ENCODE measurements at regions not wholly inside any gene's neighbourhood (a gene's known extent, or its start where the extent isn't known, plus 50 kb on each side); places are given as distances from the start of the nearest gene placed in this dataset.

DNA sequence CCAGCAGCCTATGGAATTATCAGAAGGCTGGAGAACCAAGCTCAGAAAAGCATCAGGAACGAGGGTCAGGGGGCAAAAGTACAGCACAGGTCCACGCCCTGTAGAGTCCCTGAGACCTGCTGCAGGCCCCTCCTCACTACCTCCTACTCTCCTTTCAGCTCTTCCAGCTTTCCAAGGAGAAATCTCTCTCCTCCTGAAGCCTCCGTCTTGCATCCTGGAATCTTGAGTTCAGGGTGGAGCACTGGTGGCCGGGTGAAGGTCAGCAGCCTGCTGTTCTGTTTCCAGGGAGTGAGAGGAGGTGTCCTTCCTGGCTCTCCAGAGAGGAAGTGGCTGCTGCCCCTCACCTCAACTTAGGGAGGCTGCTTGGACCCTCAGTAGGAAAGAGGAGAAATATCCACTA is 342.3 kb downstream of the ZSWIM6 start:
- peaks cover 9% of the 10 kb centered on the region for H3K27me3 Mint-ChIP-seq (ENCODE audit: unreplicated experiment)
- peaks cover 4% of the 10 kb centered on the region for H3K9me3 Mint-ChIP-seq (ENCODE audit: low read depth, unreplicated experiment)
- H3K4me1 Mint-ChIP-seq (ENCODE audit: low read depth, unreplicated experiment), result peaks cover 22% of the 10 kb centered on the region
- H3K27ac Mint-ChIP-seq (ENCODE audit: unreplicated experiment), result no peak overlapping the region
- TF ChIP-seq, protein P1, sequence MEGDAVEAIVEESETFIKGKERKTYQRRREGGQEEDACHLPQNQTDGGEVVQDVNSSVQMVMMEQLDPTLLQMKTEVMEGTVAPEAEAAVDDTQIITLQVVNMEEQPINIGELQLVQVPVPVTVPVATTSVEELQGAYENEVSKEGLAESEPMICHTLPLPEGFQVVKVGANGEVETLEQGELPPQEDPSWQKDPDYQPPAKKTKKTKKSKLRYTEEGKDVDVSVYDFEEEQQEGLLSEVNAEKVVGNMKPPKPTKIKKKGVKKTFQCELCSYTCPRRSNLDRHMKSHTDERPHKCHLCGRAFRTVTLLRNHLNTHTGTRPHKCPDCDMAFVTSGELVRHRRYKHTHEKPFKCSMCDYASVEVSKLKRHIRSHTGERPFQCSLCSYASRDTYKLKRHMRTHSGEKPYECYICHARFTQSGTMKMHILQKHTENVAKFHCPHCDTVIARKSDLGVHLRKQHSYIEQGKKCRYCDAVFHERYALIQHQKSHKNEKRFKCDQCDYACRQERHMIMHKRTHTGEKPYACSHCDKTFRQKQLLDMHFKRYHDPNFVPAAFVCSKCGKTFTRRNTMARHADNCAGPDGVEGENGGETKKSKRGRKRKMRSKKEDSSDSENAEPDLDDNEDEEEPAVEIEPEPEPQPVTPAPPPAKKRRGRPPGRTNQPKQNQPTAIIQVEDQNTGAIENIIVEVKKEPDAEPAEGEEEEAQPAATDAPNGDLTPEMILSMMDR (IDR thresholded peaks at IDR 0.05; ENCODE audit: unreplicated experiment), result no peak
- CTCF ChIA-PET, result interaction anchor here (1.6 to 1.8 kb wide), 2 partner anchors 16 to 143 kb away, joined by 3 to 4 read pairs; no protein-coding TSS in a partner anchor
- DNase-seq, result no peak
- intact Hi-C loops (cut with micrococcal nuclease; ENCODE audit: unreplicated experiment), result loop anchor here (2.0 kb wide), 1 partner anchor 142 kb away; no protein-coding TSS in a partner anchor
- no TSS peak for BruUV-seq (replicated peaks)
- H3K4me3 Mint-ChIP-seq (ENCODE audit: low read depth, unreplicated experiment), result no peak overlapping the region
- H3K36me3 Mint-ChIP-seq (ENCODE audit: insufficient read depth, unreplicated experiment), result no peaks in the 10 kb centered on the region

DNA sequence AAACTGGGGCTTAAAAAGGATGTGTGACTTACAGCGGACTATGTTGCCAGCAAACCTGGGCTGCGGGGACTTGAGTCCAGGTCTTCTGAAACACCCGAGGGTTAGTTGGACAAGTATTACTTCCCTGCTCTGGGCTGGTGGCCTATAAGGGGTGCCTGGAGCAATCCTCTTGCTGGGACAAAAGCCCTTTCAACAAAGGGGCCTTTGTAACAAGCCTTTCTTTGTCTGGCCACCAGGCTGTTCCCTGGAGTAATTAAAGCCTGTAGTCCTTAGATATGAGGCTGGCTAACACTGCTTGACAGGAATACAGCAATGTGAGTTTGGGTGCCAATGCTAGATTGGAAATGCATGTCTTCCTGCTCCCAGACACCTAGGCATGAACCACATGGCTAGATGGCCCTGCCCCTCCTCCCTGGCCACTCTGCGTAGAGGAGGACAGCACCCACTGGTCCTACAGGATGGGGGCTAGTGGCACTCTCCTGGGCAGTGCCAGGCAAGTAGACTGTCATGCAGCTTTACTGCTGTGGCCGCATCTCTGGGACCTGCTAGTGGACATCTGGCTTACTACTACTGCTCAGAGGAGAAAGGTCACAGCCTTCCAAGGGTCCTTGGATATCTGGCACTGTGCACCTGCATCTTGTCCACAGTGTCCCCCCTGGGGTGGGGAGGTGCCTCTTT is 343.1 kb downstream of the ZSWIM6 start:
- Mint-ChIP-seq H3K4me3 (ENCODE audit: low read depth, unreplicated experiment) (no peak overlapping the region), H3K9me3 (ENCODE audit: low read depth, unreplicated experiment) (no peaks in the 10 kb centered on the region), H3K4me1 (ENCODE audit: low read depth, unreplicated experiment) (peaks cover 22% of the 10 kb centered on the region), H3K36me3 (ENCODE audit: insufficient read depth, unreplicated experiment) (no peaks in the 10 kb centered on the region), H3K27ac (ENCODE audit: unreplicated experiment) (no peak overlapping the region), H3K27me3 (ENCODE audit: unreplicated experiment) (peaks cover under 1% of the 10 kb centered on the region)
- peak; percentile 53 for DNase-seq
- TF ChIP-seq, protein P1 (IDR thresholded peaks at IDR 0.05; ENCODE audit: unreplicated experiment), result no peak
- CTCF ChIA-PET, result no interaction called here
- no TSS peak for BruUV-seq (replicated peaks)
- intact Hi-C loops (cut with micrococcal nuclease; ENCODE audit: unreplicated experiment), result loop anchor here (2.0 to 5.0 kb wide), 2 partner anchors 62 to 142 kb away; no protein-coding TSS in a partner anchor

DNA sequence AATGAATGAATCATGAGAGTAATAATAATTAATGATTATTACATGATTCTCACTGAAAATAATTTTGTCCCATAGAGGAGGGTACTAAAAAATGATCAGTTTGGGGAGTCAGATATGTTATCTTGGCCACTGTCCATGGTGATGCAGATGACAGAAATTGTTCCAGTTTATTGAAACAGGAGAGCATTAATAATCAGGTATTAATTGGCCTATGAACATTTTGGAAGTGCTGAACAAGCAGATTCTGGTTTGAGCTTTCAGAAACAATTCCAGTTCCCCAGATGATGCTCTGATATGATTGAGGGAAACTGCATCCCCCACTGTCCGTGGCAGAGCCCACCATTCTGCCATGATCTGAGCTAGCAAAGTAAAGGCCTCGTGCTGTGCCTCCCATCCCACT is 345.2 kb downstream of the ZSWIM6 start:
- CTCF ChIA-PET, result no interaction called here
- no peaks in the 10 kb centered on the region for H3K36me3 Mint-ChIP-seq (ENCODE audit: insufficient read depth, unreplicated experiment)
- no peak overlapping the region for H3K27ac Mint-ChIP-seq (ENCODE audit: unreplicated experiment)
- no peak for DNase-seq
- no peak overlapping the region for H3K4me3 Mint-ChIP-seq (ENCODE audit: low read depth, unreplicated experiment)
- peaks cover 3% of the 10 kb centered on the region for H3K9me3 Mint-ChIP-seq (ENCODE audit: low read depth, unreplicated experiment)
- BruUV-seq (replicated peaks), result no TSS peak
- peaks cover 12% of the 10 kb centered on the region for H3K27me3 Mint-ChIP-seq (ENCODE audit: unreplicated experiment)
- intact Hi-C loops (cut with micrococcal nuclease; ENCODE audit: unreplicated experiment), result loop anchor here (5.0 kb wide), 1 partner anchor 60 kb away; no protein-coding TSS in a partner anchor
- TF ChIP-seq, protein P1 (IDR thresholded peaks at IDR 0.05; ENCODE audit: unreplicated experiment), result no peak
- peaks cover 20% of the 10 kb centered on the region for H3K4me1 Mint-ChIP-seq (ENCODE audit: low read depth, unreplicated experiment)

DNA sequence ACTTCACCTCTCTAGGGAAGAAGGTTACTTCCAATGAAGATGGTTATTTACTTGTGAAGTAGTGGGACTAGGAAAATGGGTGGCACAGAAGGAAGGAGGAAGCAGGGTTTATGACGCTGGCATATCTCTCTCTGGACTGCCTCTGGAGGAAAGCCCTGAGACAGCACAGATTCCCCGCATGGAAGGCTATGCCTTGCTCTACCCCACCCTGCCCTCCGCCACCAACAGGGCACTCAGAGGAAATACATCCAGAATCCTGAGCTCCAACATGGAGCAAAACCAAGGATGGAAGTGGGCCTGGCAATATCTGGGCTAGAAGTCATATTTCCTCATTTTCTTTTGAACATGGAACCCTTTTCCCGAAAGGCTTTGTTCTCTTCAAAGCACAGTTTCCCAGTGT is 346.9 kb downstream of the ZSWIM6 start:
- peaks cover 9% of the 10 kb centered on the region for H3K4me1 Mint-ChIP-seq (ENCODE audit: low read depth, unreplicated experiment)
- no TSS peak for BruUV-seq (replicated peaks)
- DNase-seq, result no peak
- H3K4me3 Mint-ChIP-seq (ENCODE audit: low read depth, unreplicated experiment), result no peak overlapping the region
- H3K9me3 Mint-ChIP-seq (ENCODE audit: low read depth, unreplicated experiment), result peaks cover 3% of the 10 kb centered on the region
- H3K36me3 Mint-ChIP-seq (ENCODE audit: insufficient read depth, unreplicated experiment), result no peaks in the 10 kb centered on the region
- no peak overlapping the region for H3K27ac Mint-ChIP-seq (ENCODE audit: unreplicated experiment)
- TF ChIP-seq, protein P1 (IDR thresholded peaks at IDR 0.05; ENCODE audit: unreplicated experiment), result no peak
- intact Hi-C loops (cut with micrococcal nuclease; ENCODE audit: unreplicated experiment), result loop anchor here (5.0 kb wide), 1 partner anchor 58 kb away; no protein-coding TSS in a partner anchor
- CTCF ChIA-PET, result no interaction called here
- peaks cover 12% of the 10 kb centered on the region for H3K27me3 Mint-ChIP-seq (ENCODE audit: unreplicated experiment)
